GM19463 (cell line): ENCODE measurements at regions not wholly inside any gene's neighbourhood (a gene's known extent, or its start where the extent isn't known, plus 50 kb on each side); places are given as distances from the start of the nearest gene placed in this dataset.
"Not testable (repeated sequence)": the region's sequence is repeated elsewhere in the genome, so short reads cannot be mapped to it uniquely, and the experiment has no call there.

Experiments
- ATAC-seq: cut with Tn5 transposase; IDR thresholded peaks from one replicate; pipeline ENCODE4 v1.9.1; 2021; ENCODE audit warnings: mild to moderate bottlenecking, moderate library complexity; ENCODE audit not compliant: unreplicated experiment

- ATAC-seq = no peak
Measured at GRCh38 chr2:225794652-225795400, 395.3 kb downstream of the NYAP2 start.

- ATAC-seq = no peak
Measured at GRCh38 chr2:225793736-225794550, 394.4 kb downstream of the NYAP2 start.

DNA sequence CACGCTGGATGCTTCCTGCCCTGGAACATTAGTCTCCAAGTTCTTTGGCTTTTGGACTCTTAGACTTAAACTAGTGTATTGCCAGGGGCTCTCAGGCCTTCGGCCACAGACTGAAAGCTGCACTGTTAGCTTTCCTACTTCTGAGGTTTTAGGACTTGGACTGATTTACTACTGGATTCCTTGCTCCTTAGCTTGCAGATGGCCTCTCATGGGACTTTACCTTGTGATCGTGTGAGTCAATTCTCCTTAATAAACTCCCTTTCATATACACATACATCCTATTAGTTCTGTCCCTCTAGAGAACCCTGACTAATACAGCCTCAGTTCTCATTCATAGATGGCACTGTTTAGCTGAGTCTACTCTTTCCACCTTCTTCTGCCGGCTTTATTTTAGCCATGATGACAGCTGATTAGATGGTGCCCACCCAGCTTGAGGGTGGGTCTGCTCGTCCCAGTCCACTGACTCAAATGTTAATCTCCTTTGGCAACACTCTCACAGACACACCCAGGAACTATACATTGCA is 389.1 kb downstream of the NYAP2 start:
- no peak for ATAC-seq

DNA sequence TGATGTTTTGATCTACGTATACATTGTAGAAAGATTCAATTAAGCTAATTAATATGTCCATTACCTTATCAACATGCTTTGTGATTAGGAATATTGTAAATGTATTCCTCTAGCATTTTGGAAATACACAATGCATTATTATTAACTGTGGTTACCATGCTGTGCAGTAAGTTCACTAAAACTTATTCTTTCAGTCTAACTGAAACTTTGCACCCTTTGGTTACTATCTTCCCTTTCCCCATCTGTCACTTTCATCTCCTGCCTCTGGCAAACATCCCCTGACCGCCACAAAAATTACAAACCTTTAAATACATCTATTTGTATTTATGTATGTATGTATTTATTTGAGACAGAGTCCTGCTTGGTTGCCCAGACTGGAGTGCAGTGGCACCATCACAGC is 388.0 kb downstream of the NYAP2 start:
- ATAC-seq = no peak

GRCh38 chr2:225781991-225782390 is 382.5 kb downstream of the NYAP2 start:
- ATAC-seq = no peak

DNA sequence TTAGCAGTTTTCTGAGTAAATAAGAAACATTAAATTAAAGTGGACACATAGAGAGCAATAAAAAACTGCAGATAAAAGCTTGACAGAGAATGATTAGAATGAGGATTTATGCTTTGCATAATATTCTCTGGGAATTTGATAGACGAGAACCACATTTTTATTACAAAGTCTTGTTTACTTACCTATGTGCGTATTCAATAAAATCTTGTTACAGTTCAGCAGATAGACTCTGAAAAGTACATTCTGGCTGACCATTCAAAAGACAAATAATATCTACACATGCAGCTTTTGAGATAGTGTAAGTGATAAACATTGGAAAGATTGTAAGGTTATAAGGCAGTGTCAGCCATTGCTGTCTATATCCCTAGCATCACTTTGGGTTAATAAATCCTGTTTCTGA is 381.6 kb downstream of the NYAP2 start:
- ATAC-seq = no peak

DNA sequence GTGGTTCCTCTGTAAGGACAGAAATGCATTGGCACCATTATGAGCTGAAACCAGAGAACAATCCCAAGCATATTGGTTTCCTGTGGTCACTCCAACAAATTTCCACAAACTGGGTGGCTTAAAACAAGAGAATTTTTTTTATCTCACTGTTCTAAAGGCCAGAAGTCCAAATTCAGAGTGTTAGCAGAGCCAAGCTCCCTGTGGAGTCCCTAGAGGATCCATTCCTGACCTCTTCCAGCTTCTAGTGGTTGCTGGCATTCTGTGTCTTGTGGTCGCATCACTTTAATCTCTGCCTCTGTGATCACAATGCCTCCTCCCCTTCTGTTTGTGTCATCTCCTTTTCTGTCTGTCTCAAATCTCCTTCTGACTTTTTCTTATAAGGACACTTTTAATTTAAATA is 380.3 kb downstream of the NYAP2 start:
- ATAC-seq = no peak

DNA sequence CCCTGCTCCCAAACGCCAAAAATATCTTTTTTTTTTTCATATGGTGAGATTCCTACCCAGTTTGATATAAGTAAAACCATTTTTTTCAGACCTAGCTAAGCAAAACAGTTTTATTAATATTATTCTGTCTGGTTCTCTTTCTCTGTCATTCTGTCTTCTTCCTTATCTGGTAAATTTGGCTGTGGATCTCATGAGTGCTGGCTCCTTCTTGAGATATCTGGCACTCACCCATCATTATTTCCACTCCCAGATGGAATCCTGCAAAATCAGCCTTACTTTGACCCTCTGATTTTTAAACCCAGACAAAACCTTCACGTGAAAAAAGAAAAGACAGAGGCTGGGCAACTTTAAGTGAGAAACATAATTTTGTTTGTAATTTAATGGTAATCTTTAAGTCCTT is 373.6 kb downstream of the NYAP2 start:
- no peak for ATAC-seq

- peak; percentile 38 for ATAC-seq
Measured at GRCh38 chr2:225771701-225772100, 372.2 kb downstream of the NYAP2 start.

- no peak for ATAC-seq
Measured at GRCh38 chr2:225768741-225769140, 369.2 kb downstream of the NYAP2 start.

DNA sequence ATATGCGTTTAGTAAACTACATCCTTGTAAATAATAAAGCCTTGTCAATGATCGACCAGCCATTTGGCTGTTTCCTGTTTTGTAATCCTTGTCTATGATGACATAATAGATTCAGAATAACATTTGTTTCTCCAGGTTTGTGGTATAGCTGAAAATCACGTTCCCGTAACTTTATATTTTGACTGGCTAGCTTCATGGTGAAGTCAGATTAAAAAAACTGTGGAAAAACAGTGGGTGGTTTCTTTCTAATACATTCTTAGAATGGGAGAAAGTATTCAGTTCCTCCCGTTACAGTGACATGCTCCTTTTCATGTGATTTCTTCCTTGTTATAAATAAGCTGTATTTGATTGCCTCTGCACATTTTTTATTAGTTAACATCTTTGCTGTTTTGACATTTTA is 366.9 kb downstream of the NYAP2 start:
- ATAC-seq = no peak

DNA sequence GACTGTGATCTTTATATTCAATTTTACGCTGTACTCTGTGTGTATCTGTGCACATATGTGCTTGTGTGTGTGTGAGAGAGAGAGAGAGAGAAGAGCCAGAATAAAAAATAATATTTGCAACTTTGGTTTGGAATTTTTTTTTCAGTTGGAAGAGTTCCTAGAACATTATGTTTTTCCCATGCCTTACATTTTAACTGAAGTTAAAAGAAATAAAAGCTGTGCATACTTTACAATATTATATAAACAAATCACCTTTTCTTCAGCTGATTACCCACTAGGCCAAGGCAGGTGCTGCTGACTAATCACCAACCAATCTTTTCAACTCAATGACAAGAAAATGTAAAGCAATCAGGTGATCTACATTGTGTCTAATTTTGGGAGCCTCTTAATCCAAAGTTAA is 366.3 kb downstream of the NYAP2 start:
- ATAC-seq = no peak

- no peak for ATAC-seq
Measured at GRCh38 chr2:225764346-225764745, 364.8 kb downstream of the NYAP2 start.

- ATAC-seq = no peak
Measured at GRCh38 chr2:225763711-225764110, 364.2 kb downstream of the NYAP2 start.

DNA sequence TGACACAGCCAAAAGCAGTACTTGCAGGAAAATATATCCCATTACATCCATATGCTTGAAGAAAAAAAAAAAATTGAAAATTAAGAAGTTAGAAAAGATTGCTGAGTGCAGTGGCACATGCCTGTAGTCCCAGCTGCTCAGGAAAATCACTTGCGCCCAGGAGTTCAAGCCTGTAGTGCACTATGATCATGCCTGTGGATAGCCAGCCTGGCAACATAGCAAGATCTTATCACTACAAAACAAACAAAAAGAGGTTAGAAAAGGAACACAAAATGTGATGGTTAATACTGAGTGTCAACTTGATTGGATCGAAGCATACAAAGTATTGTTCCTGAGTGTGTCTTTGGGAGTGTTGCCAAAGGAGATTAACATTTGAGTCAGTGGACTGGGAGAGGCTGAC is 361.9 kb downstream of the NYAP2 start:
- no peak for ATAC-seq

DNA sequence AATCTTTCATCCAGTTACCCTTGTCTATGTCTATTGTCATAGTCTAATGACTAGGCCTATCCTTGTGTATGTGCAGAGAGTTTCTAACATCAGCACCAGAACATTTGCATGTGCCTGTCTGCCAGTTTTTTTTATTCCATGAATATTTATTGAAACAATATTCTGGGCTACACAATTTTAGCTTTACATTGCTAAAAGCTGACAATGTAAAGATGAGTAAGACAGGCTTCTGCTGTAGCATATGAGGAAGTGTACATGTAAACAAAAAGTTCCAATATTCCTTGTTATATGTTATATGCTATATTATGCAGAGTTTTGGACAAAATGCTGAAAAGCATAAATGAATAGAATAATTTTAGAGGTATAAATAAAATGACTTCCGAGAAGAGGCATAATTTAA is 357.7 kb downstream of the NYAP2 start:
- ATAC-seq = no peak

- ATAC-seq = no peak
Measured at GRCh38 chr2:225756198-225756597, 356.7 kb downstream of the NYAP2 start.

DNA sequence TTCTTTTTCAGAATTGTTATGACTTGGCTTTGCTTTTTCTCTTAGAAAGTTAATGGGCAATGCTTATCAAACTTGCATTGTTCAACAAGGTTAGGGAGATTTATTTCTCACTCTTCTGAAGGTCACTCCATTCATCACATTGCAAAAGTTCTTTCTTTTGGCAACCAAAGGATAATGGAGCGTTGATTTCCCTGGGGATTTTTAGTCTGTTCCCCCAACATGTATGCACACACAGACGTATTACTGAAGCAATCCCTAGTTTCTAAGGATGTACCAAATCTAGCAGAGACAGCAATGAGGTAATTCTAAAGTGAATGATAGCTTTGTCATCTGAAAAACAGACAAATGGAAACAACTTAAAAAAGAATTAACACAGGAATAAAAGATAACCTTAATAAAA is 349.1 kb downstream of the NYAP2 start:
- ATAC-seq = no peak

DNA sequence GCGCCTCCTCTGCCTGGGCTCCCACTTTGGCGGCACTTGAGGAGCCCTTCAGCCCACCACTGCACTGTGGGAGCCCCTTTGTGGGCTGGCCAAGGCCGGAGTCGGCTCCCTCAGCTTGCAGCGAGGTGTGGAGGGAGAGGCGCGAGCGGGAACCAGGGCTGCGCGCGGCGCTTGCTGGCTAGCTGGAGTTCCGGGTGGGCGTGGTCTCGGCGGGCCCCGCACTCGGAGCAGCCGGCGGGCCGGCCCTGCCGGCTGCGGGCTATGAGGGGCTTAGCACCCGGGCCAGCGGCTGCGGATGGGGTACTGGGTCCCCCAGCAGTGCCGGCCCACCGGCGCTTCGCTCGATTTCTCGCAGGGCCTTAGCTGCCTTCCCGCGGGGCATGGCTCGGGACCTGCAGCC is 344.5 kb downstream of the NYAP2 start:
- not testable (repeated sequence) for ATAC-seq

- ATAC-seq = no peak
Measured at GRCh38 chr2:225742487-225742886, 343.0 kb downstream of the NYAP2 start.

DNA sequence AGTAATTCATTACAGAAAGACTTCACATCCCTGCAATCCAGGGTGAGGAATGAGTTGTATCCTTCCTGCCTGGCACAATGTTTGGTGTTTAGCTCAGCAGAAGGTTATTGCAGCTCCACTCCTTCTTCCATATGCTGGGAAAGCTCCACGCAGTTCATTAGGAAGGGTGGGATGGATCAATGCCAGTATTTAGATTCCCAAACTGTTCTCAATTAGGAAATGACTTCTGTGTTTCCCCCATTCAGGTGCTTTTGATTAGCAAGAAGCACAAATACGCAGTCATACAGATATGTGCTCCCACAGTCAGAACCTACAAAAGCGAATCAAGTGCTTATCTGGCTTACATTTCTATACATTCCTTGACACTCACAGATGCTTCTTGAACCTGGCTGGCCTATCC is 340.6 kb downstream of the NYAP2 start:
- no peak for ATAC-seq

- no peak for ATAC-seq
Measured at GRCh38 chr2:225739328-225739727, 339.8 kb downstream of the NYAP2 start.
